Glomerular endothelial cell (primary cell): ENCODE measurements at regions not wholly inside any gene's neighbourhood (a gene's known extent, or its start where the extent isn't known, plus 50 kb on each side); places are given as distances from the start of the nearest gene placed in this dataset.

Experiments used
- DNase-seq: peaks from one replicate; pipeline ENCODE4 v3.0.0-alpha.2; 2011; ENCODE audit warnings: low read depth, low spot score; ENCODE audit errors: extremely low read depth

GRCh38 chr12:107888789-107889188, 114.3 kb downstream of the ASCL4 start:
- DNase-seq: no peak

GRCh38 chr12:107891967-107892366, 117.5 kb downstream of the ASCL4 start:
- DNase-seq: no peak

DNA sequence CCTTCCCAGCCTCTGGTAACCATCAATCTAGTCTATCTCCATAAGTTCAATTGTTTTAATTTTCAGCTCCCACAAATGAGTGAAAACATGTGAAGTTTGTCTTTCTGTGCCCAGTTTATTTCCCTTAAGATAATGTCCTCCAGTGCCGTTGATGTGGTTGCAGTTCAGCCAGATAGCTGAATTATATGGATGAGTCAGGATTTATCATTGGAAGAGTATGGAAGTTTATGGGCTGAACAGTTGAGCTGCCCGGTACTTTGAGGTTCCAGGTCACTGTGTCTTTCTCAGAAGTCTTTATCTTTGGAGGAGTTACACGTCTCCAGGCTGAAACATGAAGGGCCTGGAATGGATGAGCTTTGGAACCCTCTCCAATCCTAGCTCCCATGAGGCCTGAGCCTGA, 120.1 kb downstream of the ASCL4 start:
- DNase-seq: no peak

GRCh38 chr12:107895966-107896365, 121.5 kb downstream of the ASCL4 start:
- no peak for DNase-seq

DNA sequence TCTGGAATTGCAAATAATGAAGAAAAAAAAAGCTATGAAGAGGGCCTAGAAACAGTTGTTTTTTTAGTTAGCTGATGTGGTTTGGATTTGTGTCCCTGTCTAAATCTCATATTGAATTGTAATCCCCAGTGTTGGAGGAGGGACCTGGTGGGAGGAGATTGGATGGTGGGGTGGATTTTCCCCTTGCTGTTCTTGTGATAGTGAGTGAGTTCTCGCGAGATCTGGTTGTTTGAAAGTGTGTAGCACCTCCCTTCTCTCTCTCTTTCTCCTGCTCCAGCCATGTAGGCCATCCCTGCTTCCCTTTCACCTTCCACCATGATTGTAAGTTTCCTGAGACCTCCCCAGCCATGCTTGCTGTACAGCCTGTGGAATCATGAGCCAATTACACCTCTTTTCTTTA, 126.1 kb downstream of the ASCL4 start:
- DNase-seq: no peak

DNA sequence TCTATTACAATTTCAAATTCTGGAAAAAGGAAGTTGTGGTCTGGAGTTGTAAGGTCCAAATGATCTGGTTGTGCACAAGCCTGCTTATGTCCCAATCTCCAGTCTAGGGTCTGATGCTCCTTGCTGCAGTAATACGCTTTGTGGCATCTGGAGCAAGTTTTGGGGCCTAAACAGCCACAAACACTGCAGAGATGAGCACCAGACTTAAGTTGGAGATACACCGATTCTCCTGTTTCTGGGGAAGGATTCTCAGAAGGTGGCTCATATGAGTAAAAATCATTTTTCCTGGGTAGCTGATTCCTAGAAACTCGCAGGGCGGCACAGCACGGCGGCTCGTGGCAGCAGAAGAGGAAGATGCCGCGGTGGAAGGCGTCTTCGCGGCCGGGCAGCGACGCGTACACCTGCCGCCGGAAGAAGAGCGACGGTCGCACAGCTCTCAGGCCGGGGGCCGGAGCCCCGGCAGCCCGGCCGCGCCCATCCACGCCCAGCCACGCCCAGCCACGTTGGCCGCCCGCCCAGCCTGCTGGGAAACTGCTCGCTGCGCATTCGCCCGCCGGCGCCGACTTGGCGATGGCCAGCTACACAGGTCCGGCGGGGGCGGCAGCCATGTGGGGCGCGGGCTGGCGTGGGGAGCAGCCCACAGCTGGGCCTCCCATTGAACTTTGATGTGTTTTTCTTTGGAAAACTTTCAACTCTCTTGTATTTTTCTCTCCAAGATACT, 129.0 kb downstream of the ASCL4 start:
- no peak for DNase-seq

DNA sequence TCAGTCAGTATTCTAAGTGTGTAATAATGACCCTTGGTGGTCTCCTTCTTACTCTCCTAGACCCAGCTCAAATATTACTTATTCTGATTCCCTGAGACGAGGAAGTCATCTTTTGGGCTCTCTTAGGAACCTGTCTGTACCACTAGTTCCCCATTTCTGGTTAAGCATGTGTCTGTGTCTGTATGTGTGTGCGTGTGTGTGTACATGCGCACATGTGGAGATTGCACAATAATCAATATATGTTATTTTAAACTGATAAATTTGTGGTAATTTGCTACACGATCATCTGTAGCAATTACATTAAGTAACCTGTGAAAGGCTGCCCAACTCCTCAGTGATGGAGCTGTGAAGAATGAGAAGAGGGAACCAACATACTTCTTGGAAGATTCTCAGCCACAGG, 132.2 kb downstream of the ASCL4 start:
- no peak for DNase-seq

DNA sequence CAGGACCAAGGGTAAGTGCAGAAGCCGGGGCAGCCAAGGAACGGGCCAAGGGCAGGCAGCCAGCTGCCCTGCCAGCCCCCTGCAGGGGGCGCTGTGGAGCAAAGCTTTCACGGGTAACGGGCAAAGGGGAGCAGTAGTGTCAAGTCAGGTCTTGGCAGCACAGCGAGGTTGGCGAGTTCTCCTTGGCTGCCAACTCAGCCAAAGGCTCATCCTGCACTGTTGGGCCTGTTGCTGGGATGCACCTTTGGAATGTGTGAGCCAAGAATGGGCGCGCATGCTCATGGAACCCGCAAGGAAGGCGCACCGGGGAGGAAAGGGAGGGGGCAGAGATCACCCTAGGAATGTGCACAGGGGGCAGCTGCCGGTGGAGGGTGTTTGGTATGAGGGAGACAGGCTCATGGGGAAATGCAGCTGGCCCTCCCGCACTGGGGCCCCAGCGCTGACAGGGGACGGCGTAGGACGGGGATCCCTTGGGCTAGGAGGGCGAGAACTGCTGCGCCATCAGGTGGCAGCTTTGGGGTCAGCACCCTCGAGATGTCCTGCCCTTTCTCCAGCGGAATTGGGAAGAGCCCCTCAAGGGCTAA, 138.0 kb downstream of the ASCL4 start:
- no peak for DNase-seq

- DNase-seq: no peak
Observed at GRCh38 chr12:107914460-107914977, 140.0 kb downstream of the ASCL4 start.

DNA sequence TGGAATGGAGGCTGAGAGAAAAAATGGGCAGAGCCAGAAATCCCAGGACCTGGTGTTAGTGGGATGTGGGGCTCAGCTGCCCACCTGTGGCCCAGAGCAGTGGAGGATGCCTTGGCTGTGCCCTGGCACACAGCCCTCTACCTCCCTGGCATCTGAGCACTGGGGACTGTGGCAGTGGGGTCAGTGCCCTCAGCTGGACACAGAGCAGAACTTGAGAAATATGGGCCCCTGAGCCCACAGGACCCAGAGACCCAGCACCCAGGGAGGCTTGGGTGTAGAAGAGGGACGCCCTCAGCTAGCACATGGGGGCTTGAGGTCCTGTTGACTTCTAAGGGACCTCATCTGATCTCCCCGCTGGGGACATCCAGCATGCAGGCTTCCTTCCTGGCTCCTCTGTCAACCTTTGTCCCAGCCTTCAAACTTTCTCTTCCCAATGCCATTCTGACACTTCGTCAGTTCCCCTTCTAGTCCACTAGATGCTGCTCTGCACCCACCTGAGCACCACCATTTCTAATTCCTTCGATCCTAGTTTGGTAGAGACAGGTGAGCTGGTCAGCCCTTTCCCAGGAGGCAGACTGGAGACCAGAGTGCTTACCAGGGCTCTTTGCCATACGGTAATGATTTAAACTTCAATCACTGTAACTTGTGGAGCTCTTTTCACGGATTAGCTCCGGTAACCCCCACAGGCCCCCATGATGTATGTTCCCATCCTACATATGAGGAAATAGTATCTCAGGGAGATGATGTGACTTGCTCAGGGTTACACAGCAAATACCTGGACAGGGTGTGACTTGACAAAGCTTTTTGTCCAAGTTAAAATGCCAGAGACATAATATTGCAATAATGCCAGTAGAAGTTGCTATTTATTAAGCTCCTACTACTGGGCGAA, 143.7 kb downstream of the ASCL4 start:
- DNase-seq: no peak

DNA sequence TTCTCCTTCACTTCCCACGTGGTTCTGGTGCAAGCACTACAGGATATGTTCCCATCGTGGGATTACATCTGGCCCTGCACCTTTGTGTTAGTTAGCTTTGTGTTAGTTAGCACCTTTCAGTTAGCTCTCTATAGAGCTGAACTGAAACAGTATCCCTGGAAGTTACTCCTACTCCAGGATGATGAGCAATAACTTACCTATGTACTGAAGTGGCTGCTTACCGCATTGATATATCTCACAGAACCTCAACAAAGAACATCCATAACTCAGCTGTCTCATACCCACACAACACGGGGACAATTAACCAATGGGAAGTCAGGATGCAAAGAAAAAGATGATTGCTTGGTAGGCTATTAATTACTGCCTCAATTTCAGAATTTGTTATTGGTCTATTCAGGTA, 146.6 kb downstream of the ASCL4 start:
- no peak for DNase-seq

- no peak for DNase-seq
Observed at GRCh38 chr12:107925125-107925524, 150.6 kb downstream of the ASCL4 start.

- DNase-seq: no peak
Observed at GRCh38 chr12:107929436-107929835, 154.9 kb downstream of the ASCL4 start.

GRCh38 chr12:107931761-107932160, 157.3 kb downstream of the ASCL4 start:
- DNase-seq: no peak

DNA sequence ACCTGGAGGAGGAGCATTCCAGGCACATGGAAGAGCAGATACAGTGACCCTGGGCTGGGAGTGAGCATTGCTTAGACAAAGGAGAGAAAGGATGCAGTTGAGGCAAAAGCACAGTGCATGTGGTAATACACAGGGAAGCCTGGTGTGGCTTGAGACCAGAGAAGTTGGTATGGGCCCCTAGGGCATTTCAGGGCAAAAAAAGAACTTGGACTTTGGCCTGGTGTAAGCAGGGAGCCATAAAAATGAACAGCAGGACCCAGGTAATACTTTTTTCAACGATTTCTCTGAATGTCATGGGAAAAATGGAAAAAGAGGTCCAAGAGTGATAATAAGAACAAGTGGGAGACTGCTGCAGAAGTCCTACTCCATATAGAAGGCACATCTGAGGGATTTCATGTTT, 163.9 kb downstream of the ASCL4 start:
- no peak for DNase-seq

GRCh38 chr12:107948391-107948945, 174.0 kb downstream of the ASCL4 start:
- no peak for DNase-seq

- DNase-seq: no peak
Observed at GRCh38 chr12:107951024-107951423, 176.5 kb downstream of the ASCL4 start.

DNA sequence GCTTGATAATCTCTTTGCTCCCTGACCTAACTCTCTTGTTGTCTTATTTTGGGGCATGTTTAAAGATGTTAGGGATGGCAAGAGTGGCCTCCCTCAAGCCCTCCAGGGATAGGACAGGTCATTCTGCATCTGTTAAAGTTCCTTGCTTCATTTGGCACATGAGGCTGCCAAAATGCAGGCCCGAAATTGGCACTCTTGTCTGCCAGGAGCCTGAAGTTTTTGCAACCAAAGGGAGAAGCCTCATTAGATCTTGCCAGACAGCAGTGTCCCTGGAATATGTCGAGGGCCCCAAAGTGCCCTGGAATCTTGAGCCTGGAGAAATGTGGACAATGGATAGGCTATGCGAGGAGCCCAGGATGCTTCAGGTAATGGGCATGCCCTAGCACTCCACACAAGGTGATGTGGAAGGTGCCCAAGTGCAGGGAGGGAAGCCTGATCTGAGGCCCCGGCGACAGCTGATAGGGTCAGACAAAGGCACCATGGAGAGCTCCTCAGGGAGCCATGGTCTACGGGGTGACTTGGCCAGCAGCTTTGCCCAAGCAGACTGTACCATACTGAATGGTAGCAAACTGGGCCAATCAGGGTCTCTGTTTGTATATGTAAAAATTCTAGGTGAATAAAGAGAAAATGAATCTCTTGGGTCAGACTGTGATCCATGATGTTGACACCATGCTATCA, 173.0 kb upstream of the WSCD2 start:
- no peak for DNase-seq

GRCh38 chr12:107957459-107957858, 171.6 kb upstream of the WSCD2 start:
- DNase-seq: no peak

DNA sequence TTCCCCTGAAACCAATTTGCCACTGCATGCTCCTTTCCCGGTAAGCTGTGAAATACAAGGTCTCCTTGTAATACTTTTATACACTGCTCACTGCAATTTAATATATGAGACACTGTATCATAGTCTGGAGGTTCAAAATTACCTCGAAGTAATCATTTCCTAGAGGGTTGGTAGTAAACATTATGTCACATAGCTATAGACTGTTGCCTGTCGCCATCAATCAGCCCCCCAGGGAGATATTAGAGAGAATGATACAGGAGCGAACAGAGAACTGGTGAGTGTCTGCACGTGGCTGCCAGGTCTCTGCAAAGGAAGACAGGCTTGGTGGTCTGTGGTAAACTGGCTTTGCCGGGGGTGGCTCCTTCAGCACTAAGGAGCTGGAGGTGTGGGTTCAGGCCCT, 165.5 kb upstream of the WSCD2 start:
- no peak for DNase-seq

DNA sequence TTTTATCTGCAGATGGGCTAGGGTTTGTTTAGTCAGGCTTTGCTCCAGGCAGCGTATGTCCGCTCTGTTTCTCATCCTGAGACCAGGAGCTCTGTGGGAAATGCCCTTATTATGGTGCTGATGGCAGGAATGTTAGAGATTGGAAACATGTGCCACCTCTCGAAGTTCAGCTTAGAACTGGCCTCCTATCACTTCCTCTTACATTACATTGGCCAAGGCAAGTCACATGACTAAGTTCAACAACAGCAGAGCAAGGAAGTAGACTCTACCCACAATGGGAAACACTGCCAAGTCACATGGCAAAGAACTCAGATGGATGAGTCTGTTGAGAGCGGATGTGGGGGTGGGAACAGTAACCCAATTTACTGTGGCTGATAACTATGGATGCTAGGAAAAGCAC, 161.9 kb upstream of the WSCD2 start:
- DNase-seq: no peak
